ENCODE measurements at regions not wholly inside any gene's neighbourhood (a gene's known extent, or its start where the extent isn't known, plus 50 kb on each side); places are given as distances from the start of the nearest gene placed in this dataset.
A peak's percentile ranks its signal among the peaks of the same experiment; 100 is the strongest.

- H3K9me3 ChIP-seq: no peaks in the 10 kb centered on the region
- no peaks in the 10 kb centered on the region for H3K4me1 ChIP-seq (ENCODE audit: control insufficient read depth in 1 of 2, extremely low read depth in 1 of 2, insufficient read depth in 2 of 2, low read length in 2 of 2)
- H3K27ac ChIP-seq (ENCODE audit: low read length): no peak overlapping the region
- Mint-ChIP-seq H3K36me3 (no peaks in the 10 kb centered on the region), H3K9me3 (no peaks in the 10 kb centered on the region), H3K27ac (no peak overlapping the region), H3K27me3 (peaks cover 4 to 12% of the 10 kb centered on the region in 2 donors), H3K4me1 (peaks cover 7 to 10% (median 9%) of the 10 kb centered on the region in 3 donors), H3K4me3 (no peak overlapping the region)
- no peak overlapping the region for H3K4me3 ChIP-seq (ENCODE audit: control insufficient read depth in 1 of 2, extremely low read depth in 1 of 2, low read length in 1 of 2)
- WGBS (ENCODE audit: insufficient coverage): no CpG with 5 or more reads among the region's 2 CpGs
- ATAC-seq (replicated peaks in 1 of 4): no peak
- ChIA-PET POLR2A (no interaction called here), CTCF (no interaction called here)
- H3K27me3 ChIP-seq (replicated peaks in 1 of 2; ENCODE audit: control insufficient read depth in 2 of 2, extremely low read depth in 1 of 2, insufficient read depth in 2 of 2, low read length in 1 of 2): no peaks in the 10 kb centered on the region
- no peaks in the 10 kb centered on the region for H3K36me3 ChIP-seq (ENCODE audit: control insufficient read depth in 2 of 2, extremely low read depth in 1 of 2, insufficient read depth in 1 of 2, low read length in 1 of 2)
- DNase-seq: no peak
Observed at GRCh38 chr12:21993438-21993981, 52.3 kb upstream of the ABCC9 start.

GRCh38 chr12:21992823-21993222 lies 51.6 kb upstream of the ABCC9 start:
- Histone ChIP-seq H3K27me3 (replicated peaks in 1 of 2; ENCODE audit: control insufficient read depth in 2 of 2, extremely low read depth in 1 of 2, insufficient read depth in 2 of 2, low read length in 1 of 2) (no peaks in the 10 kb centered on the region), H3K36me3 (ENCODE audit: control insufficient read depth in 2 of 2, extremely low read depth in 1 of 2, insufficient read depth in 1 of 2, low read length in 1 of 2) (no peaks in the 10 kb centered on the region), H3K4me1 (ENCODE audit: control insufficient read depth in 1 of 2, extremely low read depth in 1 of 2, insufficient read depth in 2 of 2, low read length in 2 of 2) (no peaks in the 10 kb centered on the region), H3K27ac (ENCODE audit: low read length) (no peak overlapping the region), H3K9me3 (no peaks in the 10 kb centered on the region), H3K4me3 (ENCODE audit: control insufficient read depth in 1 of 2, extremely low read depth in 1 of 2, low read length in 1 of 2) (no peak overlapping the region)
- ATAC-seq (replicated peaks in 1 of 4): peak in 1 of 4 experiments; percentile 19
- POLR2A ChIA-PET: interaction anchor here in 1 of 2 donors (0.5 kb wide), 1 partner anchor 1852 kb away, joined by 4 read pairs; no protein-coding TSS in a partner anchor
- no peaks in the 10 kb centered on the region for H3K9me3 Mint-ChIP-seq
- WGBS (ENCODE audit: insufficient coverage): 75% methylated on average over 1 of the region's 3 CpGs
- peaks cover 7 to 10% (median 9%) of the 10 kb centered on the region in 3 donors for H3K4me1 Mint-ChIP-seq
- H3K4me3 Mint-ChIP-seq: no peak overlapping the region
- H3K27me3 Mint-ChIP-seq: peaks cover 7 to 14% of the 10 kb centered on the region in 2 donors
- H3K27ac Mint-ChIP-seq: peak overlapping the region in 1 of 2 donors; percentile 3
- CTCF ChIA-PET: no interaction called here
- no peaks in the 10 kb centered on the region for H3K36me3 Mint-ChIP-seq
- DNase-seq: no peak

- no peak for DNase-seq
- no peaks in the 10 kb centered on the region for H3K9me3 Mint-ChIP-seq
- no peaks in the 10 kb centered on the region for H3K4me1 ChIP-seq (ENCODE audit: control insufficient read depth in 1 of 2, extremely low read depth in 1 of 2, insufficient read depth in 2 of 2, low read length in 2 of 2)
- CTCF ChIA-PET: interaction anchor here in 1 of 2 donors (1.1 kb wide), 1 partner anchor 12 kb away, joined by 4 read pairs; no protein-coding TSS in a partner anchor
- H3K4me1 Mint-ChIP-seq: peaks cover 7 to 10% (median 9%) of the 10 kb centered on the region in 3 donors
- H3K9me3 ChIP-seq: no peaks in the 10 kb centered on the region
- H3K27me3 ChIP-seq (replicated peaks in 1 of 2; ENCODE audit: control insufficient read depth in 2 of 2, extremely low read depth in 1 of 2, insufficient read depth in 2 of 2, low read length in 1 of 2): no peaks in the 10 kb centered on the region
- no peak overlapping the region for H3K4me3 ChIP-seq (ENCODE audit: control insufficient read depth in 1 of 2, extremely low read depth in 1 of 2, low read length in 1 of 2)
- no CpG with 5 or more reads among the region's 4 CpGs for WGBS (ENCODE audit: insufficient coverage)
- POLR2A ChIA-PET: no interaction called here
- ATAC-seq (replicated peaks in 1 of 4): no peak
- H3K36me3 Mint-ChIP-seq: no peaks in the 10 kb centered on the region
- no peak overlapping the region for H3K4me3 Mint-ChIP-seq
- H3K27ac ChIP-seq (ENCODE audit: low read length): no peak overlapping the region
- no peak overlapping the region for H3K27ac Mint-ChIP-seq
- peaks cover 5 to 19% of the 10 kb centered on the region in 2 donors for H3K27me3 Mint-ChIP-seq
- H3K36me3 ChIP-seq (ENCODE audit: control insufficient read depth in 2 of 2, extremely low read depth in 1 of 2, insufficient read depth in 1 of 2, low read length in 1 of 2): no peaks in the 10 kb centered on the region
Observed at GRCh38 chr12:21991526-21991925, 50.3 kb upstream of the ABCC9 start.
